ENCODE measurements at regions not wholly inside any gene's neighbourhood (a gene's known extent, or its start where the extent isn't known, plus 50 kb on each side); places are given as distances from the start of the nearest gene placed in this dataset.

GRCh38 chr19:30791088-30791487, 418.9 kb downstream of the ZNF536 start:
- Histone ChIP-seq H3K9ac (ENCODE audit: low read length) (no peak overlapping the region), H4K20me1 (ENCODE audit: insufficient read depth, low read length) (no peaks in the 10 kb centered on the region), H3K4me1 (ENCODE audit: low read length) (no peaks in the 10 kb centered on the region), H2AFZ (ENCODE audit: low read length) (no peak overlapping the region), H3K9me3 (replicated peaks; ENCODE audit: insufficient read depth, low read length) (no peaks in the 10 kb centered on the region), H3K27me3 (replicated peaks; ENCODE audit: insufficient read depth, low read length) (peaks cover 30% of the 10 kb centered on the region), H3K9me2 (replicated peaks; ENCODE audit: insufficient read depth, low read length) (no peaks in the 10 kb centered on the region), H3K4me3 (ENCODE audit: low read length) (no peak overlapping the region), H3K4me2 (ENCODE audit: low read depth, low read length) (no peak overlapping the region), H3F3A (ENCODE audit: insufficient read depth, low read length) (no peaks in the 10 kb centered on the region), H3K79me2 (ENCODE audit: low read length) (no peaks in the 10 kb centered on the region), H3K27ac (ENCODE audit: low read length) (no peak overlapping the region), H3K36me3 (replicated peaks; ENCODE audit: insufficient read depth, low read length) (no peaks in the 10 kb centered on the region)
- DNase-seq, result no peak
- TF ChIP-seq EZH2phosphoT487 (IDR thresholded peaks at IDR 0.05; ENCODE audit: low read length), result no peak
- TF ChIP-seq EZH2 (optimal IDR thresholded peaks at IDR 0.05; ENCODE audit: low read depth, low read length), result no peak
- no peak for TF ChIP-seq CTCF (IDR thresholded peaks at IDR 0.05; ENCODE audit: low read length)

- Histone ChIP-seq H3K27ac (ENCODE audit: low read length) (no peak overlapping the region), H4K20me1 (ENCODE audit: insufficient read depth, low read length) (no peaks in the 10 kb centered on the region), H3K27me3 (replicated peaks; ENCODE audit: insufficient read depth, low read length) (peaks cover 30% of the 10 kb centered on the region), H3K79me2 (ENCODE audit: low read length) (no peaks in the 10 kb centered on the region), H3K4me3 (ENCODE audit: low read length) (no peak overlapping the region), H3K9me2 (replicated peaks; ENCODE audit: insufficient read depth, low read length) (no peaks in the 10 kb centered on the region), H3K4me1 (ENCODE audit: low read length) (no peaks in the 10 kb centered on the region), H3F3A (ENCODE audit: insufficient read depth, low read length) (no peaks in the 10 kb centered on the region), H3K36me3 (replicated peaks; ENCODE audit: insufficient read depth, low read length) (no peaks in the 10 kb centered on the region), H3K9ac (ENCODE audit: low read length) (no peak overlapping the region), H2AFZ (ENCODE audit: low read length) (no peak overlapping the region), H3K9me3 (replicated peaks; ENCODE audit: insufficient read depth, low read length) (no peaks in the 10 kb centered on the region), H3K4me2 (ENCODE audit: low read depth, low read length) (no peak overlapping the region)
- DNase-seq, result no peak
- TF ChIP-seq EZH2 (optimal IDR thresholded peaks at IDR 0.05; ENCODE audit: low read depth, low read length) (no peak), EZH2phosphoT487 (IDR thresholded peaks at IDR 0.05; ENCODE audit: low read length) (no peak), CTCF (IDR thresholded peaks at IDR 0.05; ENCODE audit: low read length) (no peak)
Measured at GRCh38 chr19:30790056-30790680, 418.0 kb downstream of the ZNF536 start.

GRCh38 chr19:30788105-30788765, 416.1 kb downstream of the ZNF536 start:
- Histone ChIP-seq H3K9me3 (replicated peaks; ENCODE audit: insufficient read depth, low read length) (no peaks in the 10 kb centered on the region), H3K4me3 (ENCODE audit: low read length) (no peak overlapping the region), H3K9ac (ENCODE audit: low read length) (no peak overlapping the region), H2AFZ (ENCODE audit: low read length) (no peak overlapping the region), H3K79me2 (ENCODE audit: low read length) (no peaks in the 10 kb centered on the region), H4K20me1 (ENCODE audit: insufficient read depth, low read length) (no peaks in the 10 kb centered on the region), H3K4me2 (ENCODE audit: low read depth, low read length) (no peak overlapping the region), H3F3A (ENCODE audit: insufficient read depth, low read length) (no peaks in the 10 kb centered on the region), H3K36me3 (replicated peaks; ENCODE audit: insufficient read depth, low read length) (no peaks in the 10 kb centered on the region), H3K27ac (ENCODE audit: low read length) (no peak overlapping the region), H3K4me1 (ENCODE audit: low read length) (no peaks in the 10 kb centered on the region), H3K27me3 (replicated peaks; ENCODE audit: insufficient read depth, low read length) (peaks cover 30% of the 10 kb centered on the region), H3K9me2 (replicated peaks; ENCODE audit: insufficient read depth, low read length) (no peaks in the 10 kb centered on the region)
- TF ChIP-seq EZH2phosphoT487 (IDR thresholded peaks at IDR 0.05; ENCODE audit: low read length) (no peak), CTCF (IDR thresholded peaks at IDR 0.05; ENCODE audit: low read length) (no peak), EZH2 (optimal IDR thresholded peaks at IDR 0.05; ENCODE audit: low read depth, low read length) (no peak)
- DNase-seq, result no peak

All from MM.1S (cell line).